ENCODE measurements at regions not wholly inside any gene's neighbourhood (a gene's known extent, or its start where the extent isn't known, plus 50 kb on each side); places are given as distances from the start of the nearest gene placed in this dataset.

GRCh38 chr9:79387101-79387835 lies 184.5 kb upstream of the TLE4 start:
- Histone ChIP-seq H3K4me1 (no peaks in the 10 kb centered on the region), H3K4me3 (no peak overlapping the region), H3K36me3 (no peaks in the 10 kb centered on the region), H3K9me3 (no peaks in the 10 kb centered on the region), H3K27me3 (no peaks in the 10 kb centered on the region), H3K27ac (no peak overlapping the region)
- no peak for DNase-seq (ENCODE audit: low spot score in 2 of 2)
- TF ChIP-seq POLR2AphosphoS5 (IDR thresholded peaks at IDR 0.05) (no peak), CTCF (IDR thresholded peaks at IDR 0.05) (no peak), POLR2A (IDR thresholded peaks at IDR 0.05) (no peak)
- intact Hi-C loops (cut with DNase I; ENCODE audit: low total_unique reads) = no loop called here

- H3K4me1 ChIP-seq = no peaks in the 10 kb centered on the region
- no peak overlapping the region for H3K4me3 ChIP-seq
- no peak for DNase-seq (ENCODE audit: low spot score in 2 of 2)
- H3K36me3 ChIP-seq = no peaks in the 10 kb centered on the region
- TF ChIP-seq POLR2A (IDR thresholded peaks at IDR 0.05) (no peak), CTCF (IDR thresholded peaks at IDR 0.05) (no peak), POLR2AphosphoS5 (IDR thresholded peaks at IDR 0.05) (no peak)
- no peak overlapping the region for H3K27ac ChIP-seq
- intact Hi-C loops (cut with DNase I; ENCODE audit: low total_unique reads) = no loop called here
- no peaks in the 10 kb centered on the region for H3K27me3 ChIP-seq
- H3K9me3 ChIP-seq = no peaks in the 10 kb centered on the region
Measured at GRCh38 chr9:79390077-79390698, 181.6 kb upstream of the TLE4 start.

- Histone ChIP-seq H3K27me3 (no peaks in the 10 kb centered on the region), H3K9me3 (no peaks in the 10 kb centered on the region), H3K4me3 (no peak overlapping the region), H3K36me3 (no peaks in the 10 kb centered on the region), H3K4me1 (no peaks in the 10 kb centered on the region), H3K27ac (no peak overlapping the region)
- intact Hi-C loops (cut with DNase I; ENCODE audit: low total_unique reads) = no loop called here
- TF ChIP-seq CTCF (IDR thresholded peaks at IDR 0.05) (no peak), POLR2AphosphoS5 (IDR thresholded peaks at IDR 0.05) (no peak), POLR2A (IDR thresholded peaks at IDR 0.05) (no peak)
- DNase-seq (ENCODE audit: low spot score in 2 of 2) = no peak
Measured at GRCh38 chr9:79390781-79391770, 180.7 kb upstream of the TLE4 start.

- intact Hi-C loops (cut with DNase I; ENCODE audit: low total_unique reads) = no loop called here
Measured at GRCh38 chr9:79395228-79395627, 176.5 kb upstream of the TLE4 start.

More at GRCh38 chr9:79395228-79395627, 176.5 kb upstream of the TLE4 start:
- no peaks in the 10 kb centered on the region for H3K27me3 ChIP-seq
- no peak for DNase-seq (ENCODE audit: low spot score in 2 of 2)
- no peak for TF ChIP-seq CTCF (IDR thresholded peaks at IDR 0.05)
- TF ChIP-seq POLR2AphosphoS5 (IDR thresholded peaks at IDR 0.05) = no peak
- TF ChIP-seq POLR2A (IDR thresholded peaks at IDR 0.05) = no peak
- no peaks in the 10 kb centered on the region for H3K9me3 ChIP-seq
- H3K27ac ChIP-seq = no peak overlapping the region
- no peaks in the 10 kb centered on the region for H3K36me3 ChIP-seq
- no peak overlapping the region for H3K4me3 ChIP-seq
- H3K4me1 ChIP-seq = no peaks in the 10 kb centered on the region

Data from breast epithelium (tissue), 4 donors.